ENCODE measurements at regions not wholly inside any gene's neighbourhood (a gene's known extent, or its start where the extent isn't known, plus 50 kb on each side); places are given as distances from the start of the nearest gene placed in this dataset.

GRCh38 chr1:117678246-117678977 lies 72.6 kb downstream of the TENT5C start:
- no peak for DNase-seq

- DNase-seq: no peak
These were observed 73.5 kb downstream of the TENT5C start for GRCh38 chr1:117679299-117679698.

- no peak for DNase-seq
These were observed 74.0 kb downstream of the TENT5C start for GRCh38 chr1:117679868-117680267.

DNA sequence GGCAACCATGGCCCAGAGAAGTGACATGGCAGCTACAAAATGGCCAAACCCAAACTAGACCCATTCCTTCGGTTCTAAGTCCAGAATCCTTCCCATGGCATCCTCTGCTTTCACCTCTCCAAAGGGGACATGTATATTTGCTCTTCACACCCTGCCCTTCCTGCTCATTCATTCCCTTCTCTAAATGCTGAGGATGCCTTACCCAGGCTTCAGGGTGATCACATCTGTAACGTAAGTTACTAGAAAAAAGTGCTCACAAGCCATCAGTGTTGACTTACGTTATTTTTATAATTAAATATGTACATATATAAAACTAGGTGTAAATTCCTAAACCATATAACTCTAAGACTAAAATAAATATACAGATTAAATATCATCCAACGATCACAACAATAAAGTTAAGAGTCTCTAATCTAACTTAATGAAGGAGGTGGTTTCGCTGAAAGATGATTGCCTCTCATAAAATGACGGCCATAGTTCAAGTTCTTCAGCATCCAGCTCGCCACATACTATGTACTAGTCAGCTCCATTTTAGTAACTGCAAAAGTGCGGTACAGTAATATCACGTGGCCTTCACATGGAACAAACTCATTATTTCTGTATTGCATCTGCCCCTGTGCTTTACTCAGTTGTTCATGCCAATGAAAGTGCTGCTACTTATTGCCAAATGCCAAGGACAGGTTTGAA lies 74.6 kb downstream of the TENT5C start:
- no peak for DNase-seq

DNA sequence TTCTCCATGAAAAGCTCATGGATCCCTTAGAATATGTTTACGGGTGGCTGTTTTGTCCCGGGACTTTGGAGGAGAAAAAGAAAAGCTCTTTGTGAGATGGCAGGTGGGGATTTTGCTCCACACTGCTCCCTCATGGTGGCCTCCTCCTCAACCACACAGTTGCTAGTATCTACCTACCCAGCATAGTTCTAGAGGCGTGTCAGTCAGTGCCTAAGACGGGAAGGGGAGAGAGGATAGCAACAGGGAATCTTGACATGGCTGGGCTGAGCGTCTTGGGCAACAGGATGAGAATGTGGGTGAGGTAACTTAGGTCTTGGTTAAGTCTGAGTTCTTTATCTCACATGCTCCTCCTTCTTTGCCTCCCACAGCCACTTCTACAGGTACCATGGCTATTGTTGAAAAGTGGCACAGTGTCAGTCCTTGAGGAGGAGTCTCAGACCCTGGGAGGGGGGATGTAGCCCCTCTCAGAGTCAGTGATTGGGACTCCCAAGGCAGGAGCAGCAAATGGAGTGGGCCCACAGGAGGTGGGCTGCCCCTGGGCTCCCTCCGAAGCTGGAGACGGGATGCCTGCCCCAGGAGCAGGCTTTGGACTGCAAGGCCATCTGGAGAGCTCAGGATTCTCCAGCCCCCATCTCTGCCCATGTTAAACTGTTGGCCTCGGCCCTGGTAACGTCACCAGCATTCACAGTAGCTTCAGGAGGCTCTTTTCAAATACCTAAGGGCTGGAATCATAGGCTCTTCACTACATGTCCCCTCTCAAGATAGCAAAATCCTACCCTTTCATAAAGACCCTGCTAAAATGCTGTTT lies 75.4 kb downstream of the TENT5C start:
- DNase-seq: no peak

DNA sequence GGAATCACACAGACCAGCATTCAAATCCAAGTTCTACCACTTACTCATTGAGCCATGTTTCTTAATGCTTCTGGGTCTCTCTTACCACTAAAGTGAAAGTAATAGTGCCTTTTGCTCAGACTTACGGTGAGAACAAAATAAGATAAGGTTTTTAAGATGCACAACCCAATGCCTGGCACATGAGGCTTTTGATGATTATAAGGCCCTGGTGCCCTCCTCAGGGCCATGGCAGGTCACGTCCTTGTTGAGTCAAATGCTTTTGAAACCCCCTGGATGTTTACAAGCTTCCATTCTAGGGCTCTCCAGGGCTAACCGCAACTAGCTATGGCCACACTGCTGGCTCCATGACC lies 76.0 kb downstream of the TENT5C start:
- DNase-seq: no peak

DNA sequence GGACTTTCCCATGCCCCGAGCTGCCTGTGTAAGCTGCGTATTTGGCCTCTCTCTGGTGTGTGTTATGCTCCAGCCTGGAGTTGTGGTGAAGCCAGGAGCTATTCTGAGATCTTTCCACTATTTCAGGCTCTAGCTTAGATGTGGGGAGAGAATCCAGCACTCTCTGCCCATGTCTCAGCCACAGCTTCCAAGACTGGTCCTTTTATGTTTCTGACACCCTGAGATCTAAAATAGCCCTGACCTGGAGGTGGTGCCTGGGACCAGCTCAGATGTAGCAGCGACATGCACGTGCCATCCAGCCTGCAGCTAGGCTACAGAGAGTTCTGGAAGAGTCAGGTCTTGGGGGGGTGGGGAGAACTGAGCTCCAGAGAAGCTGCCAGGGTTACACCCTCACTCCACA lies 76.5 kb downstream of the TENT5C start:
- DNase-seq: no peak

GRCh38 chr1:117683571-117684285 lies 77.9 kb downstream of the TENT5C start:
- peak; percentile 62 for DNase-seq

GRCh38 chr1:117685936-117686806 lies 80.3 kb downstream of the TENT5C start:
- no peak for DNase-seq

GRCh38 chr1:117686907-117687306 lies 81.1 kb downstream of the TENT5C start:
- peak; percentile 37 for DNase-seq

DNA sequence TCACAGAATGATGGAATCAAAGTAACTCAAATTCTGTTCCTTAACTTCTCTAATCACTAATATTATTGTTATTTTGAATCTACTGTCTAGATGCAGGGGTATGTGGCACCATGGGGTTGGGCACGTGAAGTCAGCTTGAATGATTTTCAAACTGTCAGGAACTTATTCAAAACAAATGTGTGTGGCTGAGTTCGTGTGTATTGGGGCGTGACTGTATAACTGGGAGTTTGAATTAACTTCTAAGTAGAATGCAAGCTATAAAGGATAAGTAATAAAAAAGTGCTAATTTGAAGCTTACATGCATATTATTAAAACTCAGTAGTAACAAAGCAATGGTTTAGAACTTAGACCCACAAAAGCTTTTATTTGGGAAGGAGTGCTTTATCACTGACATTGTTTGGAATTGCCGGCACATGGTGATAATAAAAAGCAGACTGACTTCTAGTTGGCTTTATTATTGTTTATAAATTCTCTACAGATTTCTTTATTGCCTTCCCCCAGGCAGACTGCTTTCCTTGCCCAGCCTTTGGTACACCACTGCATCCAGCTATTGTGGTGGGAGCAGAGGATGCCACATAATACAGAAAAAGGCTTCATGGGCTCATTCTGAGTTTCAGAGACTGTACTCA lies 84.3 kb downstream of the TENT5C start:
- DNase-seq: no peak

DNA sequence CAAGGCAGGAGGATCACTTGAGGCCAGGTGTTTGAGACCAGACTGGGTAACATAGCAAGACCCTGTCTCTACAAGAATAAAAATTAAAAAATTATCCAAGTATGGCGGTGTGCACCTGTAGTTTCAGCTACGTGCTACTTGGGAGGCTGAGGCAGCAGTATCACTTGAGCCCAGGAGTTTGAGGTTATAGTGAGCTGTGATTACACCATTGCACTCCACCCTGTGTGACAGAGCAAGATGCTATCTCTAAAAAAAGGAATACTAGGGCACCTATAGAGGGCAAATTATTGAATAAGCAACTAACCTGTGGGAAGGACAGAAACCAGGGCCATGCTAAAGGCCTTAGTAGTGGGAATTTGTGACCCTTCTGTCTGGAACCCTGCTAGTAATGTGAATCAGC lies 86.1 kb downstream of the TENT5C start:
- DNase-seq: no peak

GRCh38 chr1:117694543-117694942 lies 88.7 kb downstream of the TENT5C start:
- DNase-seq: no peak

DNA sequence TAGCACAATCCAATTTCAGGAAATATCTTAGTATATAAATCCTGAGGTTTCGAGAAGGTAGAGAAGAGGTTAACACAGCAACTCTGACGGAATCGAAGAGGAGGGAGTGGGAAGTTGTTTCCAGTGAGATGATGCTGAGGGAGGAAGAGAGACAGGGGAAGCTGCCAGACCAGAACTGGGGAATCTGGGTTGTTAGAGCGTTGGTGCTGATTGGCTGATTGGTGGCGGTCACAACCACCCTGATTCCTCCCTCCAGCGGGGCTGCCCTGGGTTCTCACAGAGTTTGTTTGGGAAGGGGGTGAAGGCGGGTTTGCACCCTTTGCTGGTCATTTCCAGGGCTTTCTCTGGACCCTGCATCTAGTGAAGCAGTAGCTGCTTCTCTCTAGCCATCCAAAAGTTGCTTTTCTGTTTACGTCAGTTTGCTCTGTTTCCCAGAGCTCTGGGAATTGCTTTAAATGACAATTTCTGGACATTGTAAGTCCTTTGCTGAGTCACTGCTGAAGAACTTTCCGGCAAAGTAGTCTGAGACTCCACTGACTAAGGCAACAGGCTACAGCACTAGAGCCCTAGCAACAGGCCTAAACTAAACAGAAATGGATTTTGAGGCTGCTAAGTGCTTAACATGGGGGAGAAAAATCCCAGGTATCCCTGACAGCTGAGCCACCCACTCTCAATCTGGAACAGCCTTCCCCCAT lies 90.1 kb downstream of the TENT5C start:
- DNase-seq: peak; percentile 88

DNA sequence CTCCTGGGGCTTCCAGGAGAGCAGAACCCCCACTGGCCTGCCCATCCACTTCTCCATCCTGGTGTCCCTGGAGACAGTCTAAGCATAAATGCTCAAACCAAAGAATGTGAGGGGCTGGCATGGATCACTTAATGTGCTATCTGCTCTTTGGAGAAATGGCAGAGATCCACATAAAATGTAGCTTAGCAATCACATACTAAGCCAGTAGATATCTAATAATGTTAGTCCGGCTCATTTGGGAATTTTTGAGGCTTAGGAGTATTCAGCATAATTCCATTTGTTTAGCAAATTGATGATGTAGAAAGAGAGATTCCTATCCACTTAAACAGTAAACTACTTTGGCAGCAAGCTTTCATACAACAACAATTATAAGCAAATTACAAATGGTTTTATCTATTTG lies 90.7 kb downstream of the TENT5C start:
- peak; percentile 85 for DNase-seq

DNA sequence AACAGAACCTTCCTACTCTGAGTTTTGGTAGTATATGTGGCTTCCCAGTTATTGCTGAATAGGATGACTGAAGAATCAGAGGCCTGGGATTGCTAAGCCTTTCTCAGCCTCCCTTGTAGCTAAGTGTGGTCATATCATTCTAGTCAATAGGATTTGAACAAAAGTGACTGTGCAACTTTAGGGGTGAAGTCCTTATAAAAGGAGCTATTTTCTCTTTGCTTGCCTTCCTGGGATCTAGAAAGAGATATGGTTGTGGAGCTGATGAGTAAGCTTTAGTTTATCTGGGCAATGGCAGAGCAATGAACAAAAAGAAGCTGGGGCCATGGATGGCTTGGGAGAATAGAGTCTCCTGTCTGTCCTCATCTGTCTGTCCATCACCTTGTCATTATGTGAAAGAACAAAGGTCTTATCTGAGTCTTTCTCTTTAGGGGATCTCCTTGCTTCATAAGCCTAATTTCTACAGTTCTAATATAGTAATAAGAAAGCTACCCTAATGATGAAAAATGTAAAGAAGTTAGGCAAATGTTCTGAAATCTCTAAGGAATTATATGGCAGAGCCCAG lies 91.5 kb downstream of the TENT5C start:
- DNase-seq: no peak

DNA sequence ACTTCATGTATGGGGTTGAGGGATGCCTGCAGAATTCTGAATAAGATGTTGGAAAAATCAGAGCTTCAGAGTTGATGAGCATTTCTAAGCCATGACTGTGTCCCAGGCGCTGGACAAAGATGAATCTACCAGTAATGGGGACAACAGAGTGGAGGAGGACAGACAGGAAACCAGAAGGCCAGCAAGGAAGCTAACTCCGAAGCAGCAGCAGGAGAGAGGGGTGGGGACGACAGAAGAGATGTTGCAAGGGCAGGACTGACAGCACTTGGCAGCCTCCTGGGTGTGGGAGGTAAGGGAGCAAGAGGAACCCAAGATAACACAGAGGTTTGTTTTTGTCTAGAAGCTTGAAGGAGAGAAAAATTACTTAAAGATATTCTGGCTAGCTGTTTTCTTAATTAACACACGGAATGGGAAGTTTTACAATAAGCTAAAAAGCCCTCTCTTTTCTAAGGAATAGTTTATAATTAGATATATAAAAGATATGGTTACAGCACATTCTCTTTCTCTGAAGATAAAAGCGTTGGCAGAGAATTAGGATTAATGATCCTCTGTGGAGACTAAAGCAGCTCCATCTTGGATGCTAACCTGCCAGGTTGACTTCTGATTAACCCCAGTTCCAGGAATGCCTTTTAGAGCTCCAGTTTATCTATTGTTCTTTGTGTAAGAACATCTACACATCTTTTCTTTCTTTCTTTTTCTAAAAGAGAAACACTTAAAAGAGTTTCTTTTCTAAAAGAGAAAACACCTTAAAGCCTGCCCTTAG lies 92.7 kb downstream of the TENT5C start:
- DNase-seq: no peak

DNA sequence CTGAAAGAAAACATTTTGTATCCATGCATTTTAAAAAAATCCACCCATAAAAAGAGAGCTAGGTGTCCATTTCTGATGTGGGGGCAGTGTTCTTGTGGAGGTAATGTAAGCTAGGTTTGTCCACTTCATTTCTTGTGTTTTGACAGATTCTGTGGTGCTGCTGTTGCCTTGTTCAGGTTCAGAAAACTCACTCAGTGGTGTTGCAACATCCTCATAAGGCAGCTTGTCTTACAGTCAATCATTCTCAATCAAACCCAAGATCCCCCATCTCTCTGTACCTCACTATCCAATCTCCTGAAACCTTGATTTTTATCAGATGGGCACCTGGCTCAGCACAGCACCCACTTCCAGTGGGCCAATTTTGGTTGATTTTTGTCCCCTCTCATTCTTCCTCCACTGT lies 94.1 kb downstream of the TENT5C start:
- no peak for DNase-seq

DNA sequence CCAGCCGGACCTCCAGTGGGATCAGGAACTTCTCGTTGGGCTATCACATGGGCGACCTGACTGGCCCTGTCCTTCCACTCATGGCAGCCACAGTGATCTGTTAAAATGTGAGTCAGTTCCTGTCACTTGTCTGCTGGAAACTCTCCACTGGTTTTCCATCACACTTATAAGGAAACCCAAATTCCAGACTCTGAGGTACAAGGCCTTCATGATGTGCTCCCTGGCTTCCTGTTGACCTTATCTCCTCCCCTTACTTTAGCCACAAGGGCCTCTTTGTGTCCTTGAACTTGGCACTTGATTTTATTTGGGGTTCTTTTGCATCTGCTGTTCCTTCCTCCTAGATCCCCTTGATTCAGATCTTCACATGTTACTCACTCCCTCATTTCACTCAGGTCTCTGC lies 96.8 kb downstream of the TENT5C start:
- no peak for DNase-seq

DNA sequence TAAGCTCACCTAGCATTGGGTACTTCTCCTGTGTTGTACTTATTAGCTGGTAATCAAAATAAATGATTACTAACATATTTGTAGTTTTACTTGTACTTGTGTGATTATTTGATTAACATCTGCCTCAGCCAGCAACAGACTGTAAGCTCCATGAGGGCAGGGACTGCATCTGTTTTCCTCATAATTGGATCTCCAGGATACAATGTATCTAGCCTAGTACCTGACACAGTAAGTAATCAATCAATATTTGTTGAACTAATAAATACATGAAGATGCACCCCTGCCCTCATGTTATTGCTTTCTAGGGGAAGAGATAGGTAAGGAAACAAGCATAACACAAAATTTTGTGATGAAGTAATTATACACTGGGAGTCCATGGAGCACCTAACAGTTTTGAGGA lies 101.5 kb downstream of the TENT5C start:
- no peak for DNase-seq

All from fibroblast of skin of scalp (primary cell).